HL-60 (cell line): ENCODE measurements at regions not wholly inside any gene's neighbourhood (a gene's known extent, or its start where the extent isn't known, plus 50 kb on each side); places are given as distances from the start of the nearest gene placed in this dataset.

ENCODE experiments used
- DNase-seq, 2 experiments: peaks; one replicate each; pipeline ENCODE4 v3.0.0-alpha.2; 2010 to 2020; ENCODE audit warnings: low read depth in 1 of 2, low spot score in 1 of 2
- H3K27ac ChIP-seq: fragments of 250-450 bp; sonication (Bioruptor Pico); replicated peaks from 2 replicates; pipeline ENCODE4 v1.5.1; 2020; ENCODE audit warnings: mild to moderate bottlenecking, moderate library complexity
- H3K27me3 ChIP-seq: fragments of 250-450 bp; sonication (Bioruptor Pico); 2 replicates; pipeline ENCODE4 v1.5.1; 2021; ENCODE audit warnings: mild to moderate bottlenecking, moderate library complexity; ENCODE audit not compliant: insufficient read depth, poor library complexity, severe bottlenecking
- H3K4me3 ChIP-seq: replicated peaks from 2 replicates; pipeline ENCODE4 v1.5.1; 2011; ENCODE audit warnings: mild to moderate bottlenecking, control low read depth, low read length; ENCODE audit not compliant: insufficient read depth
- GABPA ChIP-seq: IDR thresholded peaks from 2 replicates; pipeline ENCODE4 v1.6.1; 2012; ENCODE audit warnings: low read depth
- POLR2AphosphoS5 ChIP-seq: IDR thresholded peaks from 2 replicates; pipeline ENCODE4 v1.6.1; 2012; ENCODE audit warnings: low read depth
- SPI1 ChIP-seq: IDR thresholded peaks from 2 replicates; pipeline ENCODE4 v1.6.1; 2012; ENCODE audit warnings: low read depth, mild to moderate bottlenecking, borderline replicate concordance
- TF ChIP-seq, protein P1 (sequence below): IDR thresholded peaks from one replicate; pipeline ENCODE4 v1.5.1; 2011; ENCODE audit warnings: low read length, control low read depth, inconsistent platforms; ENCODE audit not compliant: insufficient read depth
- TF ChIP-seq, protein P2 (sequence below): IDR thresholded peaks from 2 replicates; pipeline ENCODE4 v1.6.1; 2012; ENCODE audit warnings: low read depth; ENCODE audit not compliant: insufficient replicate concordance

DNA sequence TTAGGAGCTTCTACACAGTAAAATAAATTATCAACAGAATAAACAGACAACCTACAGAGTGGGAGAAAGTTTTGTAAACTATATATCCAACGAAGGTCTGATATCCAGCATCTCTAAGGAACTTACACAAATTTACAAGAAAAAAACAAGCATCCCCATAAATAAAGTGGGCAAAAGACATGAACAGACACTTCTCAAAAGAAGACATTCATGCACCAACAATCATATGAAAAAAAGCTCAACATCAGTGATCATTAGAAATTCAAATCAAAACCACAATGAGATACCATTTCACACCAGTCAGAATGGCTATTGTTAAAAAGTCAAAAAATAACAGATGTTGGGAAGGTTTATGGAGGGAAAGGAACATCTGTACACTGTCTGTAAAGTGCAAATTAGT, 526.4 kb upstream of the CAMK1G start:
- DNase-seq = no peak
- Histone ChIP-seq H3K4me3 (no peak overlapping the region), H3K27me3 (no peaks in the 10 kb centered on the region), H3K27ac (no peak overlapping the region)
- TF ChIP-seq, protein P1, sequence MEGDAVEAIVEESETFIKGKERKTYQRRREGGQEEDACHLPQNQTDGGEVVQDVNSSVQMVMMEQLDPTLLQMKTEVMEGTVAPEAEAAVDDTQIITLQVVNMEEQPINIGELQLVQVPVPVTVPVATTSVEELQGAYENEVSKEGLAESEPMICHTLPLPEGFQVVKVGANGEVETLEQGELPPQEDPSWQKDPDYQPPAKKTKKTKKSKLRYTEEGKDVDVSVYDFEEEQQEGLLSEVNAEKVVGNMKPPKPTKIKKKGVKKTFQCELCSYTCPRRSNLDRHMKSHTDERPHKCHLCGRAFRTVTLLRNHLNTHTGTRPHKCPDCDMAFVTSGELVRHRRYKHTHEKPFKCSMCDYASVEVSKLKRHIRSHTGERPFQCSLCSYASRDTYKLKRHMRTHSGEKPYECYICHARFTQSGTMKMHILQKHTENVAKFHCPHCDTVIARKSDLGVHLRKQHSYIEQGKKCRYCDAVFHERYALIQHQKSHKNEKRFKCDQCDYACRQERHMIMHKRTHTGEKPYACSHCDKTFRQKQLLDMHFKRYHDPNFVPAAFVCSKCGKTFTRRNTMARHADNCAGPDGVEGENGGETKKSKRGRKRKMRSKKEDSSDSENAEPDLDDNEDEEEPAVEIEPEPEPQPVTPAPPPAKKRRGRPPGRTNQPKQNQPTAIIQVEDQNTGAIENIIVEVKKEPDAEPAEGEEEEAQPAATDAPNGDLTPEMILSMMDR = no peak
- TF ChIP-seq, protein P2, sequence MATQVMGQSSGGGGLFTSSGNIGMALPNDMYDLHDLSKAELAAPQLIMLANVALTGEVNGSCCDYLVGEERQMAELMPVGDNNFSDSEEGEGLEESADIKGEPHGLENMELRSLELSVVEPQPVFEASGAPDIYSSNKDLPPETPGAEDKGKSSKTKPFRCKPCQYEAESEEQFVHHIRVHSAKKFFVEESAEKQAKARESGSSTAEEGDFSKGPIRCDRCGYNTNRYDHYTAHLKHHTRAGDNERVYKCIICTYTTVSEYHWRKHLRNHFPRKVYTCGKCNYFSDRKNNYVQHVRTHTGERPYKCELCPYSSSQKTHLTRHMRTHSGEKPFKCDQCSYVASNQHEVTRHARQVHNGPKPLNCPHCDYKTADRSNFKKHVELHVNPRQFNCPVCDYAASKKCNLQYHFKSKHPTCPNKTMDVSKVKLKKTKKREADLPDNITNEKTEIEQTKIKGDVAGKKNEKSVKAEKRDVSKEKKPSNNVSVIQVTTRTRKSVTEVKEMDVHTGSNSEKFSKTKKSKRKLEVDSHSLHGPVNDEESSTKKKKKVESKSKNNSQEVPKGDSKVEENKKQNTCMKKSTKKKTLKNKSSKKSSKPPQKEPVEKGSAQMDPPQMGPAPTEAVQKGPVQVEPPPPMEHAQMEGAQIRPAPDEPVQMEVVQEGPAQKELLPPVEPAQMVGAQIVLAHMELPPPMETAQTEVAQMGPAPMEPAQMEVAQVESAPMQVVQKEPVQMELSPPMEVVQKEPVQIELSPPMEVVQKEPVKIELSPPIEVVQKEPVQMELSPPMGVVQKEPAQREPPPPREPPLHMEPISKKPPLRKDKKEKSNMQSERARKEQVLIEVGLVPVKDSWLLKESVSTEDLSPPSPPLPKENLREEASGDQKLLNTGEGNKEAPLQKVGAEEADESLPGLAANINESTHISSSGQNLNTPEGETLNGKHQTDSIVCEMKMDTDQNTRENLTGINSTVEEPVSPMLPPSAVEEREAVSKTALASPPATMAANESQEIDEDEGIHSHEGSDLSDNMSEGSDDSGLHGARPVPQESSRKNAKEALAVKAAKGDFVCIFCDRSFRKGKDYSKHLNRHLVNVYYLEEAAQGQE = no peak
- no peak for TF ChIP-seq POLR2AphosphoS5

DNA sequence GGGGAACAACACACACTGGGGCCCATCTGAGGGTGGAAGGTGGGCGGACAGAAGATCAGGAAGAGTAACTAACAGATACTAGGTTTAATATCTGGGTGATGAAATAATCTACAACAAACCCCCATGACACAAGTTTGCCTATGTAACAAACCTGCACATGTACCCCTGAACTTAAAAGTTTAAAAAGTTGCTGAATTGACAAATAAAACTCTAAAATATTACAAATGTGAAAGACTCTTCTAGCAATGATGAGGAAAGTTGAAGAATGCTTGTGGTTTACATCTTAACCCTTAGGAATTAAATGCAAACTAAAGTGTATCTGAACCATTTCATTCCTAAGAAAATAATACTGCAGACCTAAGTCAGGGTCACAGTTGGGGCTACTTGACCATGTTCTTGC, 525.6 kb upstream of the CAMK1G start:
- DNase-seq = no peak
- Histone ChIP-seq H3K27me3 (no peaks in the 10 kb centered on the region), H3K4me3 (no peak overlapping the region), H3K27ac (no peak overlapping the region)
- no peak for TF ChIP-seq GABPA
- TF ChIP-seq, protein P2 = no peak
- no peak for TF ChIP-seq POLR2AphosphoS5
- TF ChIP-seq, protein P1 = no peak
- no peak for TF ChIP-seq SPI1

DNA sequence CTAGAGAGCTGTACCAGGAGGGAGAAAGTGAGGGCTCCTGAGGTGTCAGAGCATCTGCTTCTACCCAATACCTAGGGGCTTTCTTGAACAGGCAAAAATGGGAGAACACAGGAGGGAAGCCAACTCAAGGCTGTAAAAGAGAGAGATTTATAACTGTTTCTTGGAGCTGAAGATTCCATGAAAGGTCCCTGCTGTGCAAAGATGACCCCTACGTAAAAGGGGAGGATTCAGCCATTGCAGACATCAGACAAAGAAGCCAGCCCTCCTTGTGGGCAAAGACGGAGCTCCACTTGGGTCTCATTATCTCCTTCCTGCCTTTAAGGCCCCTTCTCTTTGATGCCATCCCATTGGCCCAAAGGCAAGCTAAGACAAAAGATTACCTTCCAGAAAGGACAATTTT, 524.1 kb upstream of the CAMK1G start:
- no peak for DNase-seq
- TF ChIP-seq SPI1 = no peak
- H3K27me3 ChIP-seq = no peaks in the 10 kb centered on the region
- H3K4me3 ChIP-seq = no peak overlapping the region
- no peak overlapping the region for H3K27ac ChIP-seq

DNA sequence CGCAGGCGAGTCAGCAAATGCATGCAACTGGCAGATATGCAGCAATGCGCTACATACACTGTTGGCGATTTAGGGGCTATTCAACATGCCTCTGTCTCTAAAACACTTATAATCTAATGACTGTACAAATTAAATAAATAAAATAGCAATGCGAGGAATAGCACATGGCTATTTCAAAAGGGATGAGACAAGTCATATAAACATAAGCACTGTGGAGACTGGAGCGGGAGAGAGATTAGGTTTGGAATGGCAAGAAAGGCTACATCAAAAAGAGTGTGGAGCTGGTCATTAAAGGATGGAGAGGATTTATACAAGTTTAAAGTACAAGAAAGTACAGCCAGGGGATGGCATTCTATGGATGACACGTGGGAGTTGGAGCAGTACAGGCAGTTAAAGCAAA, 523.5 kb upstream of the CAMK1G start:
- no peak for DNase-seq
- Histone ChIP-seq H3K27me3 (no peaks in the 10 kb centered on the region), H3K4me3 (no peak overlapping the region), H3K27ac (no peak overlapping the region)
- TF ChIP-seq POLR2AphosphoS5 (no peak), GABPA (no peak), SPI1 (no peak)
- TF ChIP-seq, protein P1 = no peak
- TF ChIP-seq, protein P2 = no peak
